BE2C (cell line): ENCODE measurements at regions not wholly inside any gene's neighbourhood (a gene's known extent, or its start where the extent isn't known, plus 50 kb on each side); places are given as distances from the start of the nearest gene placed in this dataset.
"Not testable (repeated sequence)": the region's sequence is repeated elsewhere in the genome, so short reads cannot be mapped to it uniquely, and the experiment has no call there.

Experiments
- DNase-seq: peaks from one replicate; pipeline ENCODE4 v3.0.0-alpha.2; 2020
- H3K27me3 ChIP-seq: fragments of 250-450 bp; sonication (Bioruptor Pico); 2 replicates; pipeline ENCODE4 v1.5.1; 2020; ENCODE audit warnings: mild to moderate bottlenecking
- H3K36me3 ChIP-seq: fragments of 250-450 bp; sonication (Bioruptor Pico); 2 replicates; pipeline ENCODE4 v1.5.1; 2020; ENCODE audit warnings: mild to moderate bottlenecking
- H3K4me1 ChIP-seq: fragments of 250-450 bp; sonication (Bioruptor Pico); 2 replicates; pipeline ENCODE4 v1.5.1; 2020
- H3K4me3 ChIP-seq: 2 replicates; pipeline ENCODE4 v1.5.1; 2011; ENCODE audit warnings: low read depth, low read length
- H3K9me3 ChIP-seq: fragments of 250-450 bp; sonication (Bioruptor Pico); 2 replicates; pipeline ENCODE4 v1.5.1; 2020
- CTCF ChIP-seq: IDR thresholded peaks from 2 replicates; pipeline ENCODE4 v1.5.1; 2012; ENCODE audit warnings: mild to moderate bottlenecking, low read depth, low read length

- Histone ChIP-seq H3K4me3 (no peak overlapping the region), H3K36me3 (no peaks in the 10 kb centered on the region), H3K4me1 (no peaks in the 10 kb centered on the region), H3K9me3 (no peaks in the 10 kb centered on the region), H3K27me3 (no peaks in the 10 kb centered on the region)
- TF ChIP-seq CTCF, result no peak
- DNase-seq, result no peak
Observed at GRCh38 chr16:75948441-75948840, 222.2 kb upstream of the CPHXL start.

- no peak overlapping the region for H3K4me3 ChIP-seq
- no peak for DNase-seq
- TF ChIP-seq CTCF, result no peak
- no peaks in the 10 kb centered on the region for H3K4me1 ChIP-seq
- H3K9me3 ChIP-seq, result no peaks in the 10 kb centered on the region
- no peaks in the 10 kb centered on the region for H3K27me3 ChIP-seq
- no peaks in the 10 kb centered on the region for H3K36me3 ChIP-seq
Observed at GRCh38 chr16:75948886-75949285, 222.6 kb upstream of the CPHXL start.

- H3K9me3 ChIP-seq, result no peaks in the 10 kb centered on the region
- no peak for DNase-seq
- no peaks in the 10 kb centered on the region for H3K4me1 ChIP-seq
Observed at GRCh38 chr16:75952124-75952523, 225.8 kb upstream of the CPHXL start.

GRCh38 chr16:75957870-75958269 lies 231.6 kb upstream of the CPHXL start:
- H3K4me1 ChIP-seq, result no peaks in the 10 kb centered on the region
- H3K9me3 ChIP-seq, result no peaks in the 10 kb centered on the region
- no peak overlapping the region for H3K4me3 ChIP-seq
- no peaks in the 10 kb centered on the region for H3K36me3 ChIP-seq
- DNase-seq, result no peak
- no peaks in the 10 kb centered on the region for H3K27me3 ChIP-seq
- no peak for TF ChIP-seq CTCF

More at GRCh38 chr16:75952124-75952523, 225.8 kb upstream of the CPHXL start:
- no peaks in the 10 kb centered on the region for H3K36me3 ChIP-seq
- no peaks in the 10 kb centered on the region for H3K27me3 ChIP-seq
- H3K4me3 ChIP-seq, result no peak overlapping the region
- no peak for TF ChIP-seq CTCF

GRCh38 chr16:75965504-75966374 lies 239.4 kb upstream of the CPHXL start:
- TF ChIP-seq CTCF, result no peak
- H3K9me3 ChIP-seq, result no peaks in the 10 kb centered on the region
- H3K4me1 ChIP-seq, result no peaks in the 10 kb centered on the region
- H3K36me3 ChIP-seq, result no peaks in the 10 kb centered on the region
- DNase-seq, result no peak
- H3K27me3 ChIP-seq, result no peaks in the 10 kb centered on the region
- H3K4me3 ChIP-seq, result no peak overlapping the region

- not testable (repeated sequence) for DNase-seq, H3K9me3 ChIP-seq, H3K4me3 ChIP-seq, H3K27me3 ChIP-seq, H3K36me3 ChIP-seq, H3K4me1 ChIP-seq
Observed at GRCh38 chr16:75969120-75969519, 242.8 kb upstream of the CPHXL start.
